ENCODE measurements at regions not wholly inside any gene's neighbourhood (a gene's known extent, or its start where the extent isn't known, plus 50 kb on each side); places are given as distances from the start of the nearest gene placed in this dataset.
"Not testable (repeated sequence)": the region's sequence is repeated elsewhere in the genome, so short reads cannot be mapped to it uniquely, and the experiment has no call there.

DNA sequence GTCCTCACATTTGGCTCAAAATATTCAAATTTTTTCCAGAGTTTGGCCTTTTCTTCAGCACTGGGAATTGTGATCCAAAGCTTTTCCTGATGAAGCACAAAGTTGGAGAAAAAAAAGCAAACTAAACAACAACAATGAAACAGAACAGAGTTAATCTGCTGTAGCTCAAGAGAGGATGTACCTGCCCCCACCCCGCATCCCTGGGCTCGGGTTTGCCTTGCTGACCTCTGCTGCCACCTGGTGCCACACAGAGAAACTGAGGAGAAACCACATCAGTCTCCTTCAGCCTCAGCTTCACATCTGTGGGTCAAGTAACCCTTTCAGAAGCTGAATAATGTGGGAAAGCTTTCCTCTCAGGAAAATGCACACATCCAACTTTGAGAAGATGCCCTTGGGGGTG lies 290.4 kb downstream of the RTP5 start:
- not testable (repeated sequence) for H3K4me3 ChIP-seq (ENCODE audit: low read length); H3K36me3 ChIP-seq (ENCODE audit: control insufficient read depth, insufficient read depth, low read length); H3K4me1 ChIP-seq (ENCODE audit: control insufficient read depth, insufficient read depth, low read length); H3K27ac ChIP-seq (ENCODE audit: low read depth, low read length); H3K9ac ChIP-seq (ENCODE audit: low read length); H3K27me3 ChIP-seq (ENCODE audit: control insufficient read depth, insufficient read depth, low read length)

DNA sequence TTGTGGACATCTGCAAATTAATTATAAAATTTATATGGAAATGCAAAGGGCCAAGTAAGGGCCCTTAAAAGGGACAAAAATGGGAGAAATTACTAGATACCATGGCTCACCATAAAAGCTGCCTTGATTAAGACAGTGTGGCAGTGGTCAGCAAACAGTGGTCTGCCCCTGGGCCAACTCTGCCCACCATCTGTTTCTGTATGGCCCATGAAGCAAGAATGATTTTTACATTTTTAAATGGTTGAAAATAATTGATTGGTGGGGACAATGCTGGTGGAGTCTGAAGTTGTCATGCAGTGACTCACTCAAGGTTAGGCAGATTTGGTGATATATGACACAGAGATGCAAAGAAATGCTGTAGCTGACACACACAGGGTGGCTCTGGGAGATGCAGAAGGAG lies 295.6 kb downstream of the RTP5 start:
- H3K27ac ChIP-seq (ENCODE audit: low read depth, low read length); H3K27me3 ChIP-seq (ENCODE audit: control insufficient read depth, insufficient read depth, low read length); H3K4me3 ChIP-seq (ENCODE audit: low read length); H3K9ac ChIP-seq (ENCODE audit: low read length); H3K4me1 ChIP-seq (ENCODE audit: control insufficient read depth, insufficient read depth, low read length); H3K36me3 ChIP-seq (ENCODE audit: control insufficient read depth, insufficient read depth, low read length): not testable (repeated sequence)

GRCh38 chr2:242171290-242171689 lies 301.8 kb downstream of the RTP5 start:
- not testable (repeated sequence) for H3K4me3 ChIP-seq (ENCODE audit: low read length); H3K27me3 ChIP-seq (ENCODE audit: control insufficient read depth, insufficient read depth, low read length); H3K36me3 ChIP-seq (ENCODE audit: control insufficient read depth, insufficient read depth, low read length); H3K27ac ChIP-seq (ENCODE audit: low read depth, low read length); H3K4me1 ChIP-seq (ENCODE audit: control insufficient read depth, insufficient read depth, low read length); H3K9ac ChIP-seq (ENCODE audit: low read length)
